Upper lobe of left lung (tissue), 6 donors: ENCODE measurements at regions not wholly inside any gene's neighbourhood (a gene's known extent, or its start where the extent isn't known, plus 50 kb on each side); places are given as distances from the start of the nearest gene placed in this dataset.

Experiments
- ATAC-seq, 2 donors: fragments of 200-7000 bp; cut with Tn5 transposase; one replicate each; pipeline ENCODE4 v1.9.1; 2022; ENCODE audit warnings: mild to moderate bottlenecking in 2 of 2, moderate library complexity in 2 of 2; ENCODE audit not compliant: low FRiP score in 2 of 2
- DNase-seq, 2 donors: peaks; one replicate each; pipeline ENCODE4 v3.0.0-alpha.2; 2019 to 2020
- H3K27ac ChIP-seq, 4 donors: fragments of 200-600 bp; sonication (generic); one replicate each; pipeline ENCODE4 v1.5.1; 2016 to 2019
- H3K27me3 ChIP-seq, 4 donors: fragments of 200-600 bp; sonication (generic); one replicate each; pipeline ENCODE4 v1.5.1; 2017 to 2019
- H3K36me3 ChIP-seq, 4 donors: fragments of 200-600 bp; sonication (generic); one replicate each; pipeline ENCODE4 v1.5.1; 2016 to 2019
- H3K4me1 ChIP-seq, 4 donors: fragments of 200-600 bp; sonication (generic); one replicate each; pipeline ENCODE4 v1.5.1; 2018 to 2019
- H3K4me3 ChIP-seq, 4 donors: fragments of 200-600 bp; sonication (generic); one replicate each; pipeline ENCODE4 v1.5.1; 2017 to 2019; ENCODE audit warnings: mild to moderate bottlenecking in 2 of 4, moderate library complexity in 1 of 4
- H3K9me3 ChIP-seq, 4 donors: fragments of 200-600 bp; sonication (generic); one replicate each; pipeline ENCODE4 v1.5.1; 2018 to 2019
- CTCF ChIP-seq, 6 experiments: fragments of 450-650 bp in 4 of 6; fragments of 200-600 bp in 2 of 6; sonication (generic) in 2 of 6; IDR thresholded peaks; one replicate each; pipeline ENCODE4 v1.5.1; 2016 to 2019; ENCODE audit warnings: antibody characterized with exemption in 6 of 6
- EP300 ChIP-seq, 4 donors: sonication (generic); formaldehyde crosslinking; IDR thresholded peaks; one replicate each; pipeline ENCODE4 v1.5.1; 2017; ENCODE audit warnings: antibody characterized with exemption in 4 of 4, control low read depth in 2 of 4
- POLR2A ChIP-seq, 4 donors: fragments of 450-650 bp; IDR thresholded peaks; one replicate each; pipeline ENCODE4 v1.5.1; 2016 to 2017; ENCODE audit warnings: antibody characterized with exemption in 4 of 4, mild to moderate bottlenecking in 2 of 4
- POLR2AphosphoS5 ChIP-seq, 2 donors: sonication (generic); formaldehyde crosslinking; IDR thresholded peaks; one replicate each; pipeline ENCODE4 v1.5.1; 2017; ENCODE audit warnings: antibody characterized with exemption in 2 of 2
- WGBS, 2 donors: methylation state at CpG; one replicate each; pipeline ENCODE4 v1.1.5; 2017 to 2018; 5-methylcytosine and 5-hydroxymethylcytosine counted together
- donor health status: DM: no; HTN: no; CAD: no; lungs with moderate emphysema.
- donor health status: DM: no; HTN: yes; CAD: no; lungs with severe emphysema.

GRCh38 chr6:21845018-21845417 is 251.5 kb downstream of the SOX4 start:
- DNase-seq, result no peak
- TF ChIP-seq POLR2AphosphoS5 (IDR thresholded peaks at IDR 0.05) (no peak), POLR2A (IDR thresholded peaks at IDR 0.05) (no peak), CTCF (IDR thresholded peaks at IDR 0.05) (no peak), EP300 (IDR thresholded peaks at IDR 0.05) (no peak)
- Histone ChIP-seq H3K4me1 (peaks cover 14 to 34% (median 21%) of the 10 kb centered on the region in 4 donors), H3K36me3 (no peaks in the 10 kb centered on the region), H3K9me3 (no peaks in the 10 kb centered on the region), H3K27me3 (no peaks in the 10 kb centered on the region), H3K4me3 (no peak overlapping the region), H3K27ac (peak overlapping the region in 1 of 4 donors; percentile 24)
- ATAC-seq, result no peak
- WGBS, 2 donors, result 53 to 56% methylated on average over 3 of the region's 3 CpGs

- Histone ChIP-seq H3K36me3 (no peaks in the 10 kb centered on the region), H3K27ac (peak overlapping the region in 1 of 4 donors; percentile 24), H3K9me3 (no peaks in the 10 kb centered on the region), H3K4me1 (peaks cover 14 to 34% (median 21%) of the 10 kb centered on the region in 4 donors), H3K27me3 (no peaks in the 10 kb centered on the region), H3K4me3 (no peak overlapping the region)
- DNase-seq (no peak), ATAC-seq (no peak)
- WGBS, 2 donors, result 68 to 72% methylated on average over 6 of the region's 6 CpGs
- TF ChIP-seq CTCF (IDR thresholded peaks at IDR 0.05) (no peak), EP300 (IDR thresholded peaks at IDR 0.05) (no peak), POLR2A (IDR thresholded peaks at IDR 0.05) (no peak), POLR2AphosphoS5 (IDR thresholded peaks at IDR 0.05) (no peak)
Observed at GRCh38 chr6:21845439-21846140, 252.0 kb downstream of the SOX4 start.

GRCh38 chr6:21846541-21847451 is 253.2 kb downstream of the SOX4 start:
- Histone ChIP-seq H3K27ac (no peak overlapping the region), H3K4me3 (no peak overlapping the region), H3K9me3 (no peaks in the 10 kb centered on the region), H3K36me3 (no peaks in the 10 kb centered on the region), H3K27me3 (no peaks in the 10 kb centered on the region), H3K4me1 (peaks cover 14 to 34% (median 21%) of the 10 kb centered on the region in 4 donors)
- TF ChIP-seq EP300 (IDR thresholded peaks at IDR 0.05) (no peak), POLR2A (IDR thresholded peaks at IDR 0.05) (no peak), POLR2AphosphoS5 (IDR thresholded peaks at IDR 0.05) (no peak), CTCF (IDR thresholded peaks at IDR 0.05) (no peak)
- DNase-seq (peak in 1 of 2 donors; percentile 23), ATAC-seq (no peak)
- 30 to 33% methylated on average over 12 of the region's 12 CpGs for WGBS, 2 donors

- WGBS, 2 donors, result 73 to 75% methylated on average over 5 of the region's 5 CpGs
- Histone ChIP-seq H3K36me3 (no peaks in the 10 kb centered on the region), H3K27me3 (no peaks in the 10 kb centered on the region), H3K27ac (no peak overlapping the region), H3K9me3 (no peaks in the 10 kb centered on the region), H3K4me3 (no peak overlapping the region), H3K4me1 (peaks cover 14 to 34% (median 21%) of the 10 kb centered on the region in 4 donors)
- DNase-seq (no peak), ATAC-seq (no peak)
- TF ChIP-seq CTCF (IDR thresholded peaks at IDR 0.05) (no peak), EP300 (IDR thresholded peaks at IDR 0.05) (no peak), POLR2A (IDR thresholded peaks at IDR 0.05) (no peak), POLR2AphosphoS5 (IDR thresholded peaks at IDR 0.05) (no peak)
Observed at GRCh38 chr6:21847711-21848480, 254.3 kb downstream of the SOX4 start.
